GM12872 (cell line): ENCODE measurements at regions not wholly inside any gene's neighbourhood (a gene's known extent, or its start where the extent isn't known, plus 50 kb on each side); places are given as distances from the start of the nearest gene placed in this dataset.

Experiments used
- TF ChIP-seq, protein P1 (sequence below): IDR thresholded peaks from 3 replicates; pipeline ENCODE4 v1.5.1; 2011; ENCODE audit warnings: low read depth, mild to moderate bottlenecking, low read length, moderate library complexity; ENCODE audit not compliant: insufficient read depth

DNA sequence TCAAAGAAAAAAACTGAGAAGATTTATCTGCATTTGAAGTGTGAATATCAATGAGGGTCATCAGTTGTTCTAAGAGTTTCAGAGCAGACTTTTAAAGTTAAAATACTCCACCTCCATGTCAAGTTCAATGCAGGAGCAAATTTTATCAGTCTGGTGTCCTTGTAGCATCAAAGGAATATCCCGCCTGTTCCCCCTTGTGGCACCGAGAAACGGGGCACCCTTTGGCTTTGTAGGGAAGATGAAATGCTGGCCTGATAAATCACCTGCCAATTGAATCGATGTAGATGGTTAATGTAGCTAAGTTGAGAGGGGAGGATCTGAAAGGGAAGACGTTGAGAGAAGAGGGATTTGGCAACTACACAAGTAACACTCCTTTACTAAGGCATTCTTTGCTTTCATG is 714.5 kb downstream of the EFNA5 start:
- TF ChIP-seq, protein P1, sequence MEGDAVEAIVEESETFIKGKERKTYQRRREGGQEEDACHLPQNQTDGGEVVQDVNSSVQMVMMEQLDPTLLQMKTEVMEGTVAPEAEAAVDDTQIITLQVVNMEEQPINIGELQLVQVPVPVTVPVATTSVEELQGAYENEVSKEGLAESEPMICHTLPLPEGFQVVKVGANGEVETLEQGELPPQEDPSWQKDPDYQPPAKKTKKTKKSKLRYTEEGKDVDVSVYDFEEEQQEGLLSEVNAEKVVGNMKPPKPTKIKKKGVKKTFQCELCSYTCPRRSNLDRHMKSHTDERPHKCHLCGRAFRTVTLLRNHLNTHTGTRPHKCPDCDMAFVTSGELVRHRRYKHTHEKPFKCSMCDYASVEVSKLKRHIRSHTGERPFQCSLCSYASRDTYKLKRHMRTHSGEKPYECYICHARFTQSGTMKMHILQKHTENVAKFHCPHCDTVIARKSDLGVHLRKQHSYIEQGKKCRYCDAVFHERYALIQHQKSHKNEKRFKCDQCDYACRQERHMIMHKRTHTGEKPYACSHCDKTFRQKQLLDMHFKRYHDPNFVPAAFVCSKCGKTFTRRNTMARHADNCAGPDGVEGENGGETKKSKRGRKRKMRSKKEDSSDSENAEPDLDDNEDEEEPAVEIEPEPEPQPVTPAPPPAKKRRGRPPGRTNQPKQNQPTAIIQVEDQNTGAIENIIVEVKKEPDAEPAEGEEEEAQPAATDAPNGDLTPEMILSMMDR, result no peak

DNA sequence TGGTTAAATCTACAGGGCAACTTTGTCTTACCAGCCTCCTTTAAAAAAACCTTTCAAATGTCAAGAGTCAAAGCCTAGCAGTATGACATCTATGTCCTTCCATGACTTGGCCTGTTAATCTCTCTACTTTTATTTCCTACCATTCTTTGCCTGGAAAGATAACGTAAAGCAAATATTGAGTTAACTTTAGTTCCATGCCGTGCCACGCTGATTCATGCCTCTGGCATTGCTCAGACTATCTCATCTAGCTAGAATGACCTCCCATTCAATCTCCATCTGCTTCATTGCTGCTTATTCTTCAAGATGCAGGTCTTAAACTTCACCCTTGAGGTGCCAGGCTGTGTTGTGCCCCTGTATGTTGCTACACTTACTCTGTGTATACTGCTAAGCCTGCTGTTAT is 729.8 kb downstream of the EFNA5 start:
- TF ChIP-seq, protein P1, result no peak

DNA sequence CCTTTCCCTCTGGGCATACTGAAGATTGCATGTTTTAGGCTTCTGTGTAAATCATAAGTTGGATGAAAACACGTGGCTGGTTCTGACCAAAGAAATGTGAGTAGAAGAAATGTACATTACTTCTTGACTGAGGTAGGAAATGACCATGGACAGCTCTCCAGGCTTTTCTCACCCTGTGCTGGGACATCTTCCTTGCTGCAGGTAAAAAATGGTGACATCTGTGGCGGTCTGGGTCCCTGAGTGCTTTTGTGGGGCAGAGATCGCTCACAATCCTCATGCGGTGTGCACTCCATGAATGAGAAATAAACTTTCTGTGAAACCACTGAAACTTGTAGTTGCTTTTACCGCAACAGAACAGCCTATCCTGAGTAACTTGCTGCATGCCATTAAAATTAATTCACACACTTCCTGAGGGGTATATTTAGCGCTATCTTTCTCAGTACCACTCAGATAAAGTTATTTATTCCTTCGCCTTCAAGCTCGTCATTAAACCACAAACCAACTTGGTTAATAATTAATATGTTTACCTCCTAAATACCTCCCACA is 730.4 kb downstream of the EFNA5 start:
- TF ChIP-seq, protein P1, result no peak

DNA sequence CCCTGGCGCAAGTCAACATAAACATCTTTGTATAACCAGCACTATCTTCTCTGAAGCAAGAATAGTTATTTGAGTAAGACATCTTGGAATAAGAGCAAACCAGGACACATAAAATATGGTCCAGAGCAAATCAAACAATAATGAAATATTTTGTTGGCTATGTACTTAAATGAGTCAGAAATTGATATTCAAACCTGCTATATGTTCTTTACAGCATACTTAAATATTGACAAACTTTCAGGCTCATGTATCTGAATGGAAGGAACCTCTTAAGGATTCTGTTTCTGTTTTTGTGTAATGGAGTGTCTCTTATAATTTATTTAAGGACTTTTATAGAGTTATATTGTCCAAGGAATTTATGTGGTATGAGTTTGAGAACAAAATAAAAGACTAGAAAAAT is 747.3 kb downstream of the EFNA5 start:
- TF ChIP-seq, protein P1, result no peak

DNA sequence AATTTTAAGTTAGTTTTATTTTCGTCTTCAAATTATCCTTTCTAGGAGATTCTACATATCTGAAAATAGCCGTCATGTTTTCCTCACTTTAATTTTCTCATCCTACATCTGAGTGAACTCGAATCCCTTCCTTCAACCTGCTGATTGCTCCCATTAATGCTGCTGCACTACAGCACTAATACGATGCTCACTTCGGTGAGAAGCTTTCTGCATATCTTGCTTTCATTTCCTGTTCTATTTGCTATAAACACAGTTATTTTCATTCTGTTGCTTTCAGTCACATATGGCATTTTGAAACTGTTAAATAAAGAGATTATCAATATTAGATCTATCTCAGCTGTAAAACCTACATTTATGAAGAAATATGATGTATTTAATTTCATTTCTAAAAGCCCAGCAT is 749.2 kb downstream of the EFNA5 start:
- TF ChIP-seq, protein P1, result no peak

DNA sequence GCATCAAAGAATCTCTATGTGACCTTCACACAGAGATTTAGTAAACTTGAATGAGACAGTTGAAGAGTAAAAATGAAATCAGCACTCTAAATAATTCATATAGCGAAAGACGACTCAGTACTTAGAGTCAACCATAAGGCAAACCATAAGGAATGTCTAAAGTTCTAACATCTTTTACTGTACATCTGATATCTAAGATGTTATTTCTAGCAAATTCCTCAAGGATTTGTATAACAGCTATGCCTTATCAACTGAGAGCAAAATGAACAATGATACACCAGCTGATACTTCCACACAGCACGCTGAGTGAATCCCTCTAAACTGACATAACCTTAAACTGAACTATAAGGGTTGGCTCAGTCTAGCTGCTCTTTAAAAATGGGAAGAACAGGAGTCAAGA is 760.3 kb downstream of the EFNA5 start:
- TF ChIP-seq, protein P1, result no peak

DNA sequence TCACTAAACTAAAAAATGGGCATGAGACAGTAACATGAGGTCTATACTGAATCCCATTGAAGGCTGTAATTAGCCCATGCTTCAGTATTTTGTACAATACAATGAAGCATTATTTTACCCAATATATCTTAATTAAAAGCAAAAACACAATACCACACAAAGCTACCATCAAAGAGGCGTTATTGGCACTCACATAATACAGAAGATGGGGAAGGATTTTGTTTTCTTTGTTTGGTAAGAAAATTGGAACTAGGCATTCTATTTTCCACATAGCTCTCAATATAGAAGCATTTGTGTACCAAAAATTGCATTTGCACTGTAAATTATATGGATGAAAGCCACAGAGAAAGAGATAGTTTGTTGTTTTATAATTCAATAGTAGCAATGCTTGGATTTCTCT is 761.0 kb downstream of the EFNA5 start:
- TF ChIP-seq, protein P1, result no peak
